Lower leg skin (tissue), 4 donors: ENCODE measurements at regions not wholly inside any gene's neighbourhood (a gene's known extent, or its start where the extent isn't known, plus 50 kb on each side); places are given as distances from the start of the nearest gene placed in this dataset.

ENCODE experiments used
- DNase-seq, 2 donors: peaks; one replicate each; pipeline ENCODE4 v3.0.0-alpha.2; 2019; ENCODE audit warnings: low spot score in 2 of 2
- H3K4me3 ChIP-seq: fragments of 200-600 bp; sonication (generic); 2 replicates; pipeline ENCODE4 v1.5.1; 2017; ENCODE audit warnings: mild to moderate bottlenecking, low read depth; ENCODE audit not compliant: poor library complexity, severe bottlenecking
- POLR2A ChIP-seq, 2 donors: fragments of 450-650 bp; IDR thresholded peaks; one replicate each; pipeline ENCODE4 v1.6.1; 2016 to 2017; ENCODE audit warnings: antibody characterized with exemption in 2 of 2, mild to moderate bottlenecking in 1 of 2, moderate library complexity in 1 of 2
- WGBS, 2 donors: methylation state at CpG; one replicate each; pipeline ENCODE4 v1.1.5; 2018; 5-methylcytosine and 5-hydroxymethylcytosine counted together
- intact Hi-C: fragments of 100-400 bp; cut with DNase I; formaldehyde crosslinking; loops from one replicate; pipeline ENCODE4 v1.15.0; 2023; ENCODE audit warnings: low total_unique reads
- TF ChIP-seq, protein P1 (sequence below), 3 donors: fragments of 450-650 bp; IDR thresholded peaks; one replicate each; pipeline ENCODE4 v1.5.1; 2016; ENCODE audit warnings: antibody characterized with exemption in 3 of 3, mild to moderate bottlenecking in 3 of 3, moderate library complexity in 2 of 3

DNA sequence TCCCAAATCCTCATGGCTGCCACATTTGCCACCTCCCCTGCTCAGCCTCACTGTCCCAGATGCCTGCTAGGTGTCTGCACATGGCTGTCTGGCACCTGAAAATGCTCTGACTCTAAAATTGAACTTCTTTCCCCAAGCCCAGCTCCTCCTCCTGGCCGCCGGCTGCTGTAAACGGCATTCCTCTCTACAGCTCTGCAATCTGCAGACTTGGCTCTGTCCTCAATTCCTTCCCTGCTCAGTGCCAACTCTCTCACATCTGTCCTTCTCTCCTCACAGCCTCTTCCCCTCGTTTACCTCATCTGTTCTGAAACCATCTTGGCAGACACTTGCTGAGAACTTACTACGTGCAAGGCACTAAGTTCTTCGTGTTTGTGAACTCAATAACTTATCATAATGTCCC lies 169.4 kb upstream of the SYT13 start:
- intact Hi-C loops = no loop called here
- 49 to 54% methylated on average over 6 of the region's 6 CpGs for WGBS, 2 donors
- no peak overlapping the region for H3K4me3 ChIP-seq
- no peak for DNase-seq
- TF ChIP-seq, protein P1, sequence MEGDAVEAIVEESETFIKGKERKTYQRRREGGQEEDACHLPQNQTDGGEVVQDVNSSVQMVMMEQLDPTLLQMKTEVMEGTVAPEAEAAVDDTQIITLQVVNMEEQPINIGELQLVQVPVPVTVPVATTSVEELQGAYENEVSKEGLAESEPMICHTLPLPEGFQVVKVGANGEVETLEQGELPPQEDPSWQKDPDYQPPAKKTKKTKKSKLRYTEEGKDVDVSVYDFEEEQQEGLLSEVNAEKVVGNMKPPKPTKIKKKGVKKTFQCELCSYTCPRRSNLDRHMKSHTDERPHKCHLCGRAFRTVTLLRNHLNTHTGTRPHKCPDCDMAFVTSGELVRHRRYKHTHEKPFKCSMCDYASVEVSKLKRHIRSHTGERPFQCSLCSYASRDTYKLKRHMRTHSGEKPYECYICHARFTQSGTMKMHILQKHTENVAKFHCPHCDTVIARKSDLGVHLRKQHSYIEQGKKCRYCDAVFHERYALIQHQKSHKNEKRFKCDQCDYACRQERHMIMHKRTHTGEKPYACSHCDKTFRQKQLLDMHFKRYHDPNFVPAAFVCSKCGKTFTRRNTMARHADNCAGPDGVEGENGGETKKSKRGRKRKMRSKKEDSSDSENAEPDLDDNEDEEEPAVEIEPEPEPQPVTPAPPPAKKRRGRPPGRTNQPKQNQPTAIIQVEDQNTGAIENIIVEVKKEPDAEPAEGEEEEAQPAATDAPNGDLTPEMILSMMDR (IDR thresholded peaks at IDR 0.05) = no peak
- TF ChIP-seq POLR2A (IDR thresholded peaks at IDR 0.05) = no peak

DNA sequence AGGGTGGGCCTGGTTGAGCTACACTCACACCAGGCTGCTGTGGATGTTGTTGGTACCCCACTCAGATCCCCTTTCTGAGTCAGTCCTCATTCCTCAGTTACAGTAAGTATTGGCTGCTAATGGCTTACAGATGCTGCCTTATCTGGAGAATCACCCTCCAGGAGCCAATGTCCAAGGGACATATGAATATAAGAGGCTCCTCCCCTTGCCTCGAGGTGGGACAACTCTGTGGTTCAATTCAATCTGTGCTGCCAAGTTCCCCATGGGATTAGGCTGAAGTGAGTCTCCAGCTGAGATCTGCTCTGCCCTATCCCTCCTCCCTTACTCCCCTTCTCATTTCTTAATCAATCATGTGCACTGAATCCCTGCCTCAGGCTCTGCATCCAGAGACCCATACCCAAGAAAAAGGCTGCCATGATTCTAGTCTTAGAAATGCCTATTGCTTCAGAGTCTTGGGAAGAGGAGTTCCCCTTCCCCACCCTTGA lies 168.8 kb upstream of the SYT13 start:
- intact Hi-C loops = no loop called here
- no peak overlapping the region for H3K4me3 ChIP-seq
- TF ChIP-seq POLR2A (IDR thresholded peaks at IDR 0.05) = no peak
- TF ChIP-seq, protein P1 (IDR thresholded peaks at IDR 0.05) = no peak
- no peak for DNase-seq
- 69 to 86% methylated on average over 1 of the region's 1 CpG for WGBS, 2 donors

DNA sequence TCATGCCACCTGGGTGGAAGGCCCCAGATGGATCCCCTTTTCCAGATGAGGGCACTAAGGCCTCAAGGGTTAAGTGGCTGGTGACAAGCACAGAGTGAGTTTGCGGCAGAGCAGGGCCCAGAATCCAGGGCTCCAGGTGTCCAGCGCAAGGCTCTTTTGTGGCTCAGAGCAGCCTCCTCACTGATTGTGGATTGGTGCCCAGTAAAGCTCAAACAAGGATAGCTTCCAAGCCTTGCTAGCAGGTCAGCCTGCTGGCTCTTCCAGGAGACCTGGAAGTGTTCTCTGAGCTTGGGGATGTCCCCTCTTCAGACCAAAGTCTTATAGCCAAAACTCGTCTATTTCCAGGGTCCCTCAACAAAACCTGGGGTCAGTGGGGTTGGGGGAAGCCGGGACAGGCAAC lies 167.6 kb upstream of the SYT13 start:
- intact Hi-C loops = no loop called here
- WGBS, 2 donors = 54 to 56% methylated on average over 4 of the region's 4 CpGs
- DNase-seq = no peak
- H3K4me3 ChIP-seq = no peak overlapping the region
- TF ChIP-seq, protein P1 (IDR thresholded peaks at IDR 0.05) = no peak
- TF ChIP-seq POLR2A (IDR thresholded peaks at IDR 0.05) = no peak

DNA sequence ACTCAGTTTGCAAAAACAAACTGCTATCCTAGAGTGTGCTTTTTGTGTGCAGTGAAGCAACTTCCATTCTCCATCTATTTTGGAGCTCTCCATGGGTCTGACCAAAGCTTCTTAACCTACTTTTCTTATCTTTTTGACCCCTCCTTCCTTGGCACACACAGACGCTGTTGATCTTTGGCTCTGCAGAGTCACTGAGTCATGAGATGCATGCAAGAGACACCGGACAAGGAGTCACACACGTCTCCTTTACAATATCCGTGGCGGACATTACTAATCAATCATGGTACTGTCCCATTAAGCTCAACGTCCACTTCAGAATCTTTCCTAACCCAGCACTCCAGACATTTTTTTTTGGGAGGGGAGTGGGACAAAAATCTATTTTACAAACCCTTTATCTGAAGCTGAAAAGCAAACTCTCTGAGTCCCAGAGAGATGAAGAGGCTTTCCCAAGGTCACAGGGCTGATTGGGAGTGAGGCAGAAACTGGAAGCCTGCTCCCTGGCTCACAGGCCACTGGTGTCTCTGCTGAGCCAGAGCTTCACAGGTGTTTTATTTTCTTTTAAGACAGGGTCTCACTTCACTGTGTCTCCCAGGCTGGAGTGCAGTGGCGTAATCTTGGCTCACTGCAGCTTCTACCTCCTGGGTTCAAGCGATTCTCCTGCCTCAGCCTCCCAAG lies 165.8 kb upstream of the SYT13 start:
- 57 to 59% methylated on average over 8 of the region's 8 CpGs for WGBS, 2 donors
- no peak overlapping the region for H3K4me3 ChIP-seq
- TF ChIP-seq POLR2A (IDR thresholded peaks at IDR 0.05) = no peak
- TF ChIP-seq, protein P1 (IDR thresholded peaks at IDR 0.05) = no peak
- no peak for DNase-seq
- intact Hi-C loops = no loop called here

DNA sequence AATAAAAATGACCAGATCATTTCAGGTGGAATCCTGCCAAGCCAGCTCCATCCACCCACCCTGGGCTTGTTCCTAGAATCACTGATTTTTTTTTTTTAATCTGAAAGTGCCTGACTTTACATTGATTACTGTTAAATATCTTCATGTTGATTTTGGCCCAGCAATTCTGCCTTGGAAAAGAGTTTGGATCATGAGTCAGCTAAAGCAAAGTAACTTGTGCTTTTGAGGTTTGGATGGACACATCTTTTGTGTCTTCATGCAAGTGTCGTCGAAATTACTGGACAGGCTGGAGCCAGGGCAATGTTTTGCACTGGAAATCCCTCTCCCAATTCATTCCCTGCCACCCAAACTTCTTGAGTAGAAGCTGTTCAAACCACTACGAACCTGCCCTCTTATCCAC lies 164.0 kb upstream of the SYT13 start:
- no peak for DNase-seq
- 62 to 70% methylated on average over 3 of the region's 3 CpGs for WGBS, 2 donors
- H3K4me3 ChIP-seq = no peak overlapping the region
- TF ChIP-seq, protein P1 (IDR thresholded peaks at IDR 0.05) = no peak
- no peak for TF ChIP-seq POLR2A (IDR thresholded peaks at IDR 0.05)
- intact Hi-C loops = no loop called here
